HL-60 (cell line): ENCODE measurements at regions not wholly inside any gene's neighbourhood (a gene's known extent, or its start where the extent isn't known, plus 50 kb on each side); places are given as distances from the start of the nearest gene placed in this dataset.
"Not testable (repeated sequence)": the region's sequence is repeated elsewhere in the genome, so short reads cannot be mapped to it uniquely, and the experiment has no call there.

Experiments used
- DNase-seq, 2 experiments: peaks; one replicate each; pipeline ENCODE4 v3.0.0-alpha.2; 2010 to 2020; ENCODE audit warnings: low read depth in 1 of 2, low spot score in 1 of 2
- H3K27ac ChIP-seq: fragments of 250-450 bp; sonication (Bioruptor Pico); replicated peaks from 2 replicates; pipeline ENCODE4 v1.5.1; 2020; ENCODE audit warnings: mild to moderate bottlenecking, moderate library complexity
- H3K27me3 ChIP-seq: fragments of 250-450 bp; sonication (Bioruptor Pico); 2 replicates; pipeline ENCODE4 v1.5.1; 2021; ENCODE audit warnings: mild to moderate bottlenecking, moderate library complexity; ENCODE audit not compliant: insufficient read depth, poor library complexity, severe bottlenecking
- H3K4me3 ChIP-seq: replicated peaks from 2 replicates; pipeline ENCODE4 v1.5.1; 2011; ENCODE audit warnings: mild to moderate bottlenecking, control low read depth, low read length; ENCODE audit not compliant: insufficient read depth
- CTCF ChIP-seq: IDR thresholded peaks from one replicate; pipeline ENCODE4 v1.5.1; 2011; ENCODE audit warnings: low read length, control low read depth, inconsistent platforms; ENCODE audit not compliant: insufficient read depth
- GABPA ChIP-seq: IDR thresholded peaks from 2 replicates; pipeline ENCODE4 v1.6.1; 2012; ENCODE audit warnings: low read depth
- POLR2AphosphoS5 ChIP-seq: IDR thresholded peaks from 2 replicates; pipeline ENCODE4 v1.6.1; 2012; ENCODE audit warnings: low read depth
- SPI1 ChIP-seq: IDR thresholded peaks from 2 replicates; pipeline ENCODE4 v1.6.1; 2012; ENCODE audit warnings: low read depth, mild to moderate bottlenecking, borderline replicate concordance
- TF ChIP-seq, protein P1 (sequence below): IDR thresholded peaks from 2 replicates; pipeline ENCODE4 v1.6.1; 2012; ENCODE audit warnings: low read depth; ENCODE audit not compliant: insufficient replicate concordance

DNA sequence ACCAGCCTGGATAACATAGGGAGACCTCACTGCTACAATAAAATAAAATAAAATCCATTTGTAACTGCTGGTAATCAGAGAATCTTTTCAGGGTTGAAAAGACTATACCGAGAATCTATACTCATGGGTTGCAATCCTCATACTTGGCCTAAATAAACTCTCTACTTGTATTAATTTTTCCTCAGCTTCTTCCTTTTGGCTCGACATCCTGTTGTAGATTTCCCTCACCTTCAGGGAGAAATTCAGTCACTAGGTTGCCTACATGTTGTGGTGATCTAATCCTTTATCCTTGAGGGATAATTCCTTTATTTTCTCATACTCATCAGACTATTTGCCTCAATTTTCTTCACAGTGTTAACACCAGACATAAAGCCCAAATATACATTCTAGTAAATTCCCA, 1093.4 kb downstream of the SORCS3 start:
- no peak overlapping the region for H3K4me3 ChIP-seq
- H3K27ac ChIP-seq: no peak overlapping the region
- no peaks in the 10 kb centered on the region for H3K27me3 ChIP-seq
- TF ChIP-seq CTCF (no peak), GABPA (no peak), POLR2AphosphoS5 (no peak)
- TF ChIP-seq, protein P1, sequence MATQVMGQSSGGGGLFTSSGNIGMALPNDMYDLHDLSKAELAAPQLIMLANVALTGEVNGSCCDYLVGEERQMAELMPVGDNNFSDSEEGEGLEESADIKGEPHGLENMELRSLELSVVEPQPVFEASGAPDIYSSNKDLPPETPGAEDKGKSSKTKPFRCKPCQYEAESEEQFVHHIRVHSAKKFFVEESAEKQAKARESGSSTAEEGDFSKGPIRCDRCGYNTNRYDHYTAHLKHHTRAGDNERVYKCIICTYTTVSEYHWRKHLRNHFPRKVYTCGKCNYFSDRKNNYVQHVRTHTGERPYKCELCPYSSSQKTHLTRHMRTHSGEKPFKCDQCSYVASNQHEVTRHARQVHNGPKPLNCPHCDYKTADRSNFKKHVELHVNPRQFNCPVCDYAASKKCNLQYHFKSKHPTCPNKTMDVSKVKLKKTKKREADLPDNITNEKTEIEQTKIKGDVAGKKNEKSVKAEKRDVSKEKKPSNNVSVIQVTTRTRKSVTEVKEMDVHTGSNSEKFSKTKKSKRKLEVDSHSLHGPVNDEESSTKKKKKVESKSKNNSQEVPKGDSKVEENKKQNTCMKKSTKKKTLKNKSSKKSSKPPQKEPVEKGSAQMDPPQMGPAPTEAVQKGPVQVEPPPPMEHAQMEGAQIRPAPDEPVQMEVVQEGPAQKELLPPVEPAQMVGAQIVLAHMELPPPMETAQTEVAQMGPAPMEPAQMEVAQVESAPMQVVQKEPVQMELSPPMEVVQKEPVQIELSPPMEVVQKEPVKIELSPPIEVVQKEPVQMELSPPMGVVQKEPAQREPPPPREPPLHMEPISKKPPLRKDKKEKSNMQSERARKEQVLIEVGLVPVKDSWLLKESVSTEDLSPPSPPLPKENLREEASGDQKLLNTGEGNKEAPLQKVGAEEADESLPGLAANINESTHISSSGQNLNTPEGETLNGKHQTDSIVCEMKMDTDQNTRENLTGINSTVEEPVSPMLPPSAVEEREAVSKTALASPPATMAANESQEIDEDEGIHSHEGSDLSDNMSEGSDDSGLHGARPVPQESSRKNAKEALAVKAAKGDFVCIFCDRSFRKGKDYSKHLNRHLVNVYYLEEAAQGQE: no peak
- DNase-seq: no peak

DNA sequence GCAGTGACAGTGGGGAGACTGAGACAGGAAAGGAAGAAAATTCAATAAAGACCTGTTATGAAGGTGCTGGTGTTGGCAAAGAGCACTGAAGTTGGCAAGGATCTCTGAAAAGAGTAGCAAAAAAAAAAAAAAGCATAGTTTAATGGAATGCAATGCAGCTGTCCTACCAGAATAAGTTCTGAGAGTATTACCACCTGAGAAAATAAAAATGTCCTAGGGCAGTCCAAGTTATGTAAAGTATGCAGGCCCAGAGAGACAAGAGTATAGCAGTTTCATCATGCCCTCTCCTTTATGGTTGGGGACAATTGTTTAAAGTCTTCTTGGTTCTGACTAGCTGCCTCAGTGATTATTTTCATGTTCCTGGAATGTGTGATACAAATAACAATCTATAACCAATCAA, 1092.8 kb downstream of the SORCS3 start:
- no peak for DNase-seq
- TF ChIP-seq SPI1 (no peak), CTCF (no peak), GABPA (no peak), POLR2AphosphoS5 (no peak)
- TF ChIP-seq, protein P1: no peak
- Histone ChIP-seq H3K27ac (no peak overlapping the region), H3K27me3 (no peaks in the 10 kb centered on the region), H3K4me3 (no peak overlapping the region)

GRCh38 chr10:105729428-105729827, 1088.3 kb downstream of the SORCS3 start:
- H3K27me3 ChIP-seq: peaks cover 2% of the 10 kb centered on the region
- TF ChIP-seq POLR2AphosphoS5: no peak
- no peak for TF ChIP-seq SPI1
- TF ChIP-seq, protein P1: no peak
- TF ChIP-seq CTCF: no peak
- TF ChIP-seq GABPA: no peak
- no peak for DNase-seq
- H3K27ac ChIP-seq: no peak overlapping the region
- H3K4me3 ChIP-seq: no peak overlapping the region

- not testable (repeated sequence) for H3K4me3 ChIP-seq, H3K27ac ChIP-seq, H3K27me3 ChIP-seq, DNase-seq
Observed at GRCh38 chr10:105727586-105727985, 1086.5 kb downstream of the SORCS3 start.
